Gastroesophageal sphincter (tissue), 3 donors: ENCODE measurements at regions not wholly inside any gene's neighbourhood (a gene's known extent, or its start where the extent isn't known, plus 50 kb on each side); places are given as distances from the start of the nearest gene placed in this dataset.

Source experiments
- POLR2A ChIP-seq, 2 donors: fragments of 450-650 bp; IDR thresholded peaks; one replicate each; pipeline ENCODE4 v1.6.1; 2017; ENCODE audit warnings: antibody characterized with exemption in 2 of 2, mild to moderate bottlenecking in 2 of 2, moderate library complexity in 1 of 2
- POLR2AphosphoS5 ChIP-seq: sonication (generic); formaldehyde crosslinking; IDR thresholded peaks from one replicate; pipeline ENCODE4 v1.6.1; 2017; ENCODE audit warnings: antibody characterized with exemption
- TF ChIP-seq, protein P1 (sequence below), 4 experiments: fragments of 200-600 bp in 2 of 4; fragments of 450-650 bp in 2 of 4; sonication (generic) in 1 of 4; IDR thresholded peaks; one replicate each; pipeline ENCODE4 v1.5.1; 2017 to 2019; ENCODE audit warnings: antibody characterized with exemption in 4 of 4, mild to moderate bottlenecking in 2 of 4, moderate library complexity in 2 of 4

DNA sequence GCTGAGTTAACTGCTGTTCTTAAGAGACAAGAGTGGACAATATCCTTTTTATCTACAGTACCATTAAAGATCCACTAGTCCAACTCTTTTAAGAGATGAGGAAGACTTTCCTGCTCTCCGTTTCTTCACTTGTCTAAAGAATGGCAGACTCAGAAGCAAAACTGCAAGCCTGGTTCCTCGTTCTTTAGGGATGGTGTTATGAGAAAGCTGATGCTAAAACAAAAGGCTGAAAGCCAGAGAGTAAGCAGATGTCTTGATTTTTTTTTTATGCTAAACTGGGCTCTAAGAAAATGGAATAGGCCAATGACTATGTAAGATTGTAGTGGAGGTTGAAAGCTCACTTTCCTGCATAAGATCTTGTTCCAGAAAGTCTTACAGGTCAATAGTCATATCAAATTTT, 78.1 kb downstream of the CNGA2 start:
- TF ChIP-seq, protein P1, sequence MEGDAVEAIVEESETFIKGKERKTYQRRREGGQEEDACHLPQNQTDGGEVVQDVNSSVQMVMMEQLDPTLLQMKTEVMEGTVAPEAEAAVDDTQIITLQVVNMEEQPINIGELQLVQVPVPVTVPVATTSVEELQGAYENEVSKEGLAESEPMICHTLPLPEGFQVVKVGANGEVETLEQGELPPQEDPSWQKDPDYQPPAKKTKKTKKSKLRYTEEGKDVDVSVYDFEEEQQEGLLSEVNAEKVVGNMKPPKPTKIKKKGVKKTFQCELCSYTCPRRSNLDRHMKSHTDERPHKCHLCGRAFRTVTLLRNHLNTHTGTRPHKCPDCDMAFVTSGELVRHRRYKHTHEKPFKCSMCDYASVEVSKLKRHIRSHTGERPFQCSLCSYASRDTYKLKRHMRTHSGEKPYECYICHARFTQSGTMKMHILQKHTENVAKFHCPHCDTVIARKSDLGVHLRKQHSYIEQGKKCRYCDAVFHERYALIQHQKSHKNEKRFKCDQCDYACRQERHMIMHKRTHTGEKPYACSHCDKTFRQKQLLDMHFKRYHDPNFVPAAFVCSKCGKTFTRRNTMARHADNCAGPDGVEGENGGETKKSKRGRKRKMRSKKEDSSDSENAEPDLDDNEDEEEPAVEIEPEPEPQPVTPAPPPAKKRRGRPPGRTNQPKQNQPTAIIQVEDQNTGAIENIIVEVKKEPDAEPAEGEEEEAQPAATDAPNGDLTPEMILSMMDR (IDR thresholded peaks at IDR 0.05), result no peak
- TF ChIP-seq POLR2AphosphoS5 (no peak), POLR2A (IDR thresholded peaks at IDR 0.05) (no peak)
